PC-3 (cell line): ENCODE measurements at regions not wholly inside any gene's neighbourhood (a gene's known extent, or its start where the extent isn't known, plus 50 kb on each side); places are given as distances from the start of the nearest gene placed in this dataset.

ENCODE experiments used
- CTCF ChIP-seq: fragments of 300-600 bp; sonication (generic); conservative IDR thresholded peaks from 2 replicates; pipeline ENCODE4 v1.5.1; 2017; ENCODE audit warnings: antibody characterized with exemption, low read depth, mild to moderate bottlenecking, low read length
- EZH2 ChIP-seq: fragments of 300-600 bp; sonication (generic); IDR thresholded peaks from one replicate; pipeline ENCODE4 v1.6.1; 2017; ENCODE audit warnings: antibody characterized with exemption, mild to moderate bottlenecking, low read length; ENCODE audit not compliant: unreplicated experiment
- EZH2phosphoT487 ChIP-seq: fragments of 300-600 bp; sonication (generic); IDR thresholded peaks from 2 replicates; pipeline ENCODE4 v1.6.1; 2018; ENCODE audit warnings: mild to moderate bottlenecking, antibody characterized with exemption, low read length, borderline replicate concordance

- no peak for TF ChIP-seq CTCF
- TF ChIP-seq EZH2phosphoT487: no peak
- TF ChIP-seq EZH2: no peak
These were observed 2007.1 kb downstream of the EFNA5 start for GRCh38 chr5:105663671-105664070.
